ENCODE measurements at regions not wholly inside any gene's neighbourhood (a gene's known extent, or its start where the extent isn't known, plus 50 kb on each side); places are given as distances from the start of the nearest gene placed in this dataset.

DNA sequence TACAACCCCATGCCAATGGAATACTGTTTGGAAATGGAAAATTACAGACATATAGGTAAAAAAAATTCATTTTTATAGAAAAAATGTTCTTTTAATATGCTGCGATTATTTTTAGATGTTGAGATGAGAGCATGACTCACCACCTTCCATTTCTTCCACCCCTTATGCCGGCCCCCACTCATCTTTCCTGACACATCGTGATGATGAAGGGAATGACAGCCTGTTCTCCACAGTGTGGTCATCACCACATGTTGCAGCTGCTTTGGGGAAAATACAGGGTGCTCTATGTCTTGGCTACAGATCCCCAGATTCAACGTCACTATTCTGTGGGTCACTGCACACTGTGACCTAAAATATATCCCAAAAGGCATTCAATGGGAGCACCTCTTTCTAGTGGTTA is 916.2 kb downstream of the METTL15 start (continued):
- TF ChIP-seq YY2 (tag by site-specific recombination; IDR thresholded peaks at IDR 0.05), result no peak
- no peak for TF ChIP-seq BCL6B (tag by site-specific recombination; IDR thresholded peaks at IDR 0.05)
- no peak for TF ChIP-seq SETDB1 (IDR thresholded peaks at IDR 0.05; ENCODE audit: insufficient read length, low read length)
- TF ChIP-seq ZNF664 (tag by site-specific recombination; IDR thresholded peaks at IDR 0.05), result no peak

DNA sequence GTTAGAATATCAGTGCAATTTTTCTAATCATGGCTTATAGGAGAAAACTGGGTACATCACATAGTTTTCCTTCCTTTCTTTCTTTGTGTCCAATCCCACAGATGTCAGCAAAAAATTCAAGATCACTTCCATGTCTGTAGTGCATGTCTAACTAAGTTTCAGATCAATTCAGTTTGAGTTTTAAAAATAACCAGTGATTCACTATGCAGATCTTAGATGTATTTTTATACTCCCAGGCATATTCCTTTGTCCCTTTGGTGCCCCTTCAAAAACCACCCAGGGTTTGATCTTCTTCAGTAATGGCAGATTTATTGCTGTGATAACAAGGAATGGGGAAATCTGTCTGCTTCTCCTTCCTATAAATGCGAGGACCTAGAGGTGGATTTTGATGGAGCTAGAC is 915.6 kb downstream of the METTL15 start:
- H3K4me3 ChIP-seq (ENCODE audit: low read depth, low read length), result no peak overlapping the region
- no peak for TF ChIP-seq KLF10 (tag by site-specific recombination; IDR thresholded peaks at IDR 0.05)
- TF ChIP-seq, protein P1, sequence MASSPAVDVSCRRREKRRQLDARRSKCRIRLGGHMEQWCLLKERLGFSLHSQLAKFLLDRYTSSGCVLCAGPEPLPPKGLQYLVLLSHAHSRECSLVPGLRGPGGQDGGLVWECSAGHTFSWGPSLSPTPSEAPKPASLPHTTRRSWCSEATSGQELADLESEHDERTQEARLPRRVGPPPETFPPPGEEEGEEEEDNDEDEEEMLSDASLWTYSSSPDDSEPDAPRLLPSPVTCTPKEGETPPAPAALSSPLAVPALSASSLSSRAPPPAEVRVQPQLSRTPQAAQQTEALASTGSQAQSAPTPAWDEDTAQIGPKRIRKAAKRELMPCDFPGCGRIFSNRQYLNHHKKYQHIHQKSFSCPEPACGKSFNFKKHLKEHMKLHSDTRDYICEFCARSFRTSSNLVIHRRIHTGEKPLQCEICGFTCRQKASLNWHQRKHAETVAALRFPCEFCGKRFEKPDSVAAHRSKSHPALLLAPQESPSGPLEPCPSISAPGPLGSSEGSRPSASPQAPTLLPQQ (tag by site-specific recombination; IDR thresholded peaks at IDR 0.05), result no peak
- TF ChIP-seq ZNF623 (tag by site-specific recombination; IDR thresholded peaks at IDR 0.05), result no peak
- no peak for TF ChIP-seq ZFP69B (tag by site-specific recombination; IDR thresholded peaks at IDR 0.05)
- no peak for TF ChIP-seq MEIS1 (CRISPR knock-in tag; IDR thresholded peaks at IDR 0.05; ENCODE audit: borderline replicate concordance)
- TF ChIP-seq HOXA7 (CRISPR knock-in tag; IDR thresholded peaks at IDR 0.05; ENCODE audit: borderline replicate concordance), result no peak
- H3K9me3 ChIP-seq (ENCODE audit: control insufficient read depth, insufficient read depth, low read depth, low read length), result no peaks in the 10 kb centered on the region
- CTCF ChIA-PET, result no interaction called here
- no peaks in the 10 kb centered on the region for H3K4me1 ChIP-seq (ENCODE audit: control insufficient read depth, insufficient read depth, low read length)
- POLR2A ChIA-PET, result no interaction called here
- no peak overlapping the region for H3K27ac ChIP-seq (ENCODE audit: extremely low read depth, low read depth, low read length)
- H3K36me3 ChIP-seq (ENCODE audit: control insufficient read depth in 2 of 2, insufficient read depth in 1 of 2, low read length in 2 of 2), result no peaks in the 10 kb centered on the region

DNA sequence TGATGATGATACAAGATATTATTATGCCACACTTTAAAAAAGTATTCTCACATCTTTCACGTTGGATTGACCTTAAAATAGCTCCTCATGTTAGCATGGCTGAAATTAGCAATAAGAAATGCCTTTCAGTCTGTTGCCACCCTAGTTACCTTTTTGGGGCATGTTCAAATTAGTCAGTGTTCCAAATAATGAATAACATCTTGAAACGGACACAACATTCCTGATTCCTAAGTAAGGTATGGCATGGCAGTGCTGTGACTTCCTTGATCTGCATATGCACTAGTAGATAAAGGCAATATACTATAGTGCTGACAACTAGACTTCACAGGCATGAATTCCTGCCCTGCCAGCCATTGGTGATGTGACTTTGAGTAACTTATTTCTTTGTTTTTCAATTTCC is 914.5 kb downstream of the METTL15 start:
- Histone ChIP-seq H3K36me3 (ENCODE audit: control insufficient read depth in 2 of 2, insufficient read depth in 1 of 2, low read length in 2 of 2) (no peaks in the 10 kb centered on the region), H3K4me1 (ENCODE audit: control insufficient read depth, insufficient read depth, low read length) (no peaks in the 10 kb centered on the region), H3K27ac (ENCODE audit: extremely low read depth, low read depth, low read length) (no peak overlapping the region), H3K9me3 (ENCODE audit: control insufficient read depth, insufficient read depth, low read depth, low read length) (no peaks in the 10 kb centered on the region), H3K4me3 (ENCODE audit: low read depth, low read length) (no peak overlapping the region)
- POLR2A ChIA-PET, result no interaction called here
- CTCF ChIA-PET, result interaction anchor here (0.6 kb wide), 1 partner anchor 220 kb away, joined by 3 read pairs; no protein-coding TSS in a partner anchor
- TF ChIP-seq ZNF16 (tag by site-specific recombination; IDR thresholded peaks at IDR 0.05; ENCODE audit: low read depth) (no peak), ZNF223 (tag by site-specific recombination; IDR thresholded peaks at IDR 0.05) (no peak)

GRCh38 chr11:29019960-29020683 is 911.9 kb downstream of the METTL15 start:
- Histone ChIP-seq H3K27ac (ENCODE audit: extremely low read depth, low read depth, low read length) (no peak overlapping the region), H3K4me1 (ENCODE audit: control insufficient read depth, insufficient read depth, low read length) (no peaks in the 10 kb centered on the region), H3K9me3 (ENCODE audit: control insufficient read depth, insufficient read depth, low read depth, low read length) (no peaks in the 10 kb centered on the region), H3K36me3 (ENCODE audit: control insufficient read depth in 2 of 2, insufficient read depth in 1 of 2, low read length in 2 of 2) (no peaks in the 10 kb centered on the region), H3K4me3 (ENCODE audit: low read depth, low read length) (no peak overlapping the region)
- ChIA-PET POLR2A (no interaction called here), CTCF (interaction anchor here (0.6 to 1.6 kb wide), 17 partner anchors 9 to 1319 kb away, joined by 3 to 7 read pairs (median 3); no protein-coding TSS in a partner anchor)
- TF ChIP-seq HOXC10 (CRISPR knock-in tag; IDR thresholded peaks at IDR 0.05) (no peak), ZNF624 (tag by site-specific recombination; IDR thresholded peaks at IDR 0.05) (no peak), ZNF133 (tag by site-specific recombination; IDR thresholded peaks at IDR 0.05) (no peak), ZNF558 (tag by site-specific recombination; IDR thresholded peaks at IDR 0.05) (no peak), KLF9 (tag by site-specific recombination; IDR thresholded peaks at IDR 0.05; ENCODE audit: low read depth) (no peak), ZNF335 (tag by site-specific recombination; conservative IDR thresholded peaks at IDR 0.05) (no peak), ZNF10 (tag by site-specific recombination; IDR thresholded peaks at IDR 0.05) (no peak), ZNF837 (tag by site-specific recombination; IDR thresholded peaks at IDR 0.05) (no peak), MEIS1 (CRISPR knock-in tag; IDR thresholded peaks at IDR 0.05; ENCODE audit: borderline replicate concordance) (no peak), ZNF391 (tag by site-specific recombination; IDR thresholded peaks at IDR 0.05; ENCODE audit: borderline replicate concordance, low read depth) (no peak)
